A549 (cell line): ENCODE measurements at regions not wholly inside any gene's neighbourhood (a gene's known extent, or its start where the extent isn't known, plus 50 kb on each side); places are given as distances from the start of the nearest gene placed in this dataset.

ENCODE experiments used
- CHD2 ChIP-seq: fragments of 150-350 bp; IDR thresholded peaks from 2 replicates; pipeline ENCODE4 v1.6.1; 2014; ENCODE audit warnings: low read length; ENCODE audit not compliant: partially characterized antibody
- CTCF ChIP-seq: fragments of >200 bp; sonication (Bioruptor Twin); formaldehyde crosslinking; IDR thresholded peaks from 3 replicates; pipeline ENCODE4 v1.5.1; 2016
- EHMT2 ChIP-seq: fragments of 200-600 bp; sonication (generic); IDR thresholded peaks from 2 replicates; pipeline ENCODE4 v1.6.1; 2016; ENCODE audit warnings: antibody characterized with exemption, low read depth, mild to moderate bottlenecking, moderate library complexity
- ELK1 ChIP-seq: fragments of 150-350 bp; IDR thresholded peaks from 2 replicates; pipeline ENCODE4 v1.6.1; 2014; ENCODE audit warnings: low read depth, mild to moderate bottlenecking, low read length
- EP300 ChIP-seq, 2 experiments: fragments of >200 bp; sonication (Bioruptor Twin); formaldehyde crosslinking; IDR thresholded peaks; 2 replicates in 1 of 2; 3 replicates in 1 of 2; pipeline ENCODE4 v1.6.1; 2016 to 2017
- FOSB ChIP-seq: fragments of 250-450 bp; sonication (Bioruptor Pico); IDR thresholded peaks from 2 replicates; pipeline ENCODE4 v1.5.0; 2020; ENCODE audit warnings: mild to moderate bottlenecking, moderate library complexity
- HOXA7 ChIP-seq: fragments of 250-450 bp; sonication (Bioruptor Pico); IDR thresholded peaks from 2 replicates; pipeline ENCODE4 v1.5.0; 2020; ENCODE audit warnings: mild to moderate bottlenecking, moderate library complexity
- NFE2L2 ChIP-seq: fragments of 150-350 bp; conservative IDR thresholded peaks from 2 replicates; pipeline ENCODE4 v1.6.1; 2014; ENCODE audit warnings: low read length
- POLR2A ChIP-seq: IDR thresholded peaks from 2 replicates; pipeline ENCODE4 v1.6.1; 2012; ENCODE audit warnings: mild to moderate bottlenecking, low read length
- RFX5 ChIP-seq: fragments of 450-650 bp; IDR thresholded peaks from 2 replicates; pipeline ENCODE4 v1.7.1; 2014; ENCODE audit warnings: antibody characterized with exemption, mild to moderate bottlenecking, moderate library complexity
- SREBF2 ChIP-seq: fragments of 450-650 bp; IDR thresholded peaks from 2 replicates; pipeline ENCODE4 v1.6.1; 2014; ENCODE audit warnings: mild to moderate bottlenecking, moderate library complexity
- USF2 ChIP-seq: fragments of 450-650 bp; IDR thresholded peaks from 2 replicates; pipeline ENCODE4 v1.6.1; 2014; ENCODE audit warnings: antibody characterized with exemption

- TF ChIP-seq POLR2A (no peak), EP300 (IDR thresholded peaks at IDR 0.05) (no peak), CTCF (no peak), SREBF2 (no peak), EHMT2 (no peak), FOSB (CRISPR knock-in tag) (no peak), CHD2 (no peak), USF2 (no peak), HOXA7 (CRISPR knock-in tag) (no peak), ELK1 (no peak), RFX5 (no peak), NFE2L2 (no peak)
Observed at GRCh38 chr13:74596691-74597090, 462.5 kb upstream of the KLF12 start.
